Upper lobe of left lung (tissue), 4 donors: ENCODE measurements at regions not wholly inside any gene's neighbourhood (a gene's known extent, or its start where the extent isn't known, plus 50 kb on each side); places are given as distances from the start of the nearest gene placed in this dataset.

Experiments used
- CTCF ChIP-seq, 6 experiments: fragments of 450-650 bp in 4 of 6; fragments of 200-600 bp in 2 of 6; sonication (generic) in 2 of 6; IDR thresholded peaks; one replicate each; pipeline ENCODE4 v1.5.1; 2016 to 2019; ENCODE audit warnings: antibody characterized with exemption in 6 of 6
- POLR2A ChIP-seq, 4 donors: fragments of 450-650 bp; IDR thresholded peaks; one replicate each; pipeline ENCODE4 v1.5.1; 2016 to 2017; ENCODE audit warnings: antibody characterized with exemption in 4 of 4, mild to moderate bottlenecking in 2 of 4
- POLR2AphosphoS5 ChIP-seq, 2 donors: sonication (generic); formaldehyde crosslinking; IDR thresholded peaks; one replicate each; pipeline ENCODE4 v1.5.1; 2017; ENCODE audit warnings: antibody characterized with exemption in 2 of 2

GRCh38 chr2:45102141-45102540, 92.9 kb upstream of the SIX2 start:
- TF ChIP-seq POLR2AphosphoS5 (IDR thresholded peaks at IDR 0.05) (no peak), POLR2A (IDR thresholded peaks at IDR 0.05) (no peak), CTCF (IDR thresholded peaks at IDR 0.05) (no peak)
